Panc1 (cell line): ENCODE measurements at regions not wholly inside any gene's neighbourhood (a gene's known extent, or its start where the extent isn't known, plus 50 kb on each side); places are given as distances from the start of the nearest gene placed in this dataset.
A peak's percentile ranks its signal among the peaks of the same experiment; 100 is the strongest.

Experiments used
- ATAC-seq: fragments of 200-7000 bp; cut with Tn5 transposase; 2 replicates; pipeline ENCODE4 v1.9.1; 2020; ENCODE audit warnings: mild to moderate bottlenecking, moderate library complexity
- BruUV-seq: library from RNA; stranded (reverse); fragments of 400-500 nt; replicated peaks from 2 replicates; lab custom pipeline; 2021; lab: Mats Ljungman, UMichigan
- CTCF ChIA-PET: fragments of 300-600 bp; sonication (Branson Sonifier 250); formaldehyde crosslinking; loops from one replicate; lab custom pipeline; 2022; ENCODE audit warnings: antibody characterized with exemption; lab: Charles Lee
- POLR2A ChIA-PET: fragments of 300-600 bp; sonication (Branson Sonifier 250); formaldehyde crosslinking; loops from one replicate; lab custom pipeline; 2022; ENCODE audit warnings: antibody characterized with exemption; lab: Charles Lee
- DNase-seq: peaks from one replicate; pipeline ENCODE4 v3.0.0-alpha.2; 2010; ENCODE audit warnings: low read depth, low spot score
- H3K27ac ChIP-seq: 2 replicates; pipeline ENCODE4 v1.5.1; 2011; ENCODE audit warnings: mild to moderate bottlenecking, low read length, inconsistent platforms
- H3K27me3 ChIP-seq: fragments of 200-500 bp; sonication (Bioruptor generic); 2 replicates; pipeline ENCODE4 v1.6.0; 2014; ENCODE audit warnings: low read length, inconsistent platforms; ENCODE audit not compliant: control insufficient read depth, insufficient read depth
- H3K36me3 ChIP-seq: fragments of 200-500 bp; sonication (Bioruptor generic); 2 replicates; pipeline ENCODE4 v1.5.1; 2014; ENCODE audit warnings: inconsistent platforms, mild to moderate bottlenecking, low read length, moderate library complexity; ENCODE audit not compliant: control insufficient read depth, insufficient read depth
- H3K4me1 ChIP-seq: 2 replicates; pipeline ENCODE4 v1.5.1; 2011; ENCODE audit warnings: inconsistent platforms, mild to moderate bottlenecking, low read length, moderate library complexity; ENCODE audit not compliant: control insufficient read depth, insufficient read depth
- H3K4me3 ChIP-seq, 2 experiments: 2 replicates each; pipeline ENCODE4 v1.5.1; 2011 to 2012; ENCODE audit warnings: low read depth in 2 of 2, low read length in 2 of 2, mild to moderate bottlenecking in 2 of 2, inconsistent platforms in 1 of 2, moderate library complexity in 1 of 2
- H3K9me3 ChIP-seq: fragments of 200-500 bp; sonication (Bioruptor generic); 2 replicates; pipeline ENCODE4 v1.5.1; 2014; ENCODE audit warnings: low read depth, mild to moderate bottlenecking, inconsistent platforms, low read length, moderate library complexity; ENCODE audit not compliant: control insufficient read depth, insufficient read depth
- CTCF ChIP-seq: fragments of 450-650 bp; IDR thresholded peaks from 2 replicates; pipeline ENCODE4 v1.5.1; 2017; ENCODE audit warnings: mild to moderate bottlenecking
- POLR2AphosphoS5 ChIP-seq: IDR thresholded peaks from 2 replicates; pipeline ENCODE4 v1.6.1; 2012; ENCODE audit warnings: mild to moderate bottlenecking, low read depth, low read length, moderate library complexity
- REST ChIP-seq, 2 experiments: IDR thresholded peaks; 2 replicates each; pipeline ENCODE4 v1.6.1; 2011 to 2012; ENCODE audit warnings: low read depth in 2 of 2, control low read depth in 1 of 2, low read length in 1 of 2, mild to moderate bottlenecking in 1 of 2, moderate library complexity in 1 of 2; ENCODE audit not compliant: insufficient read depth in 1 of 2
- SIN3A ChIP-seq: IDR thresholded peaks from 2 replicates; pipeline ENCODE4 v1.6.1; 2012; ENCODE audit warnings: low read depth, mild to moderate bottlenecking, low read length, moderate library complexity, borderline replicate concordance; ENCODE audit not compliant: insufficient read depth
- TCF7L2 ChIP-seq: IDR thresholded peaks from 2 replicates; pipeline ENCODE4 v1.6.1; 2011; ENCODE audit warnings: mild to moderate bottlenecking, low read depth, low read length, inconsistent platforms
- in situ Hi-C: cut with HindIII; loops from 2 replicates; pipeline ENCODE4 v1.10.0; 2016; ENCODE audit warnings: low sequenced_read_pairs, low pct_unique_long_range_greater_than_20kb
- intact Hi-C: fragments of 100-400 bp; cut with micrococcal nuclease; formaldehyde crosslinking; loops from one replicate; pipeline ENCODE4 v1.10.0; 2022; ENCODE audit not compliant: unreplicated experiment

GRCh38 chr4:119980456-119980855, 86.2 kb downstream of the MAD2L1 start:
- H3K27me3 ChIP-seq: no peaks in the 10 kb centered on the region
- intact Hi-C loops: no loop called here
- H3K36me3 ChIP-seq: no peaks in the 10 kb centered on the region
- H3K9me3 ChIP-seq: no peaks in the 10 kb centered on the region
- no peak for DNase-seq
- ATAC-seq: no peak
- no peak overlapping the region for H3K4me3 ChIP-seq
- ChIA-PET CTCF (no interaction called here), POLR2A (no interaction called here)
- in situ Hi-C loops: no loop called here
- no peak overlapping the region for H3K27ac ChIP-seq
- BruUV-seq: no TSS peak
- H3K4me1 ChIP-seq: no peaks in the 10 kb centered on the region
- TF ChIP-seq POLR2AphosphoS5 (no peak), REST (IDR thresholded peaks at IDR 0.05; ENCODE audit: insufficient read depth in 1 of 2, low read depth in 2 of 2, low read length in 1 of 2) (no peak), SIN3A (no peak), CTCF (no peak), TCF7L2 (no peak)

DNA sequence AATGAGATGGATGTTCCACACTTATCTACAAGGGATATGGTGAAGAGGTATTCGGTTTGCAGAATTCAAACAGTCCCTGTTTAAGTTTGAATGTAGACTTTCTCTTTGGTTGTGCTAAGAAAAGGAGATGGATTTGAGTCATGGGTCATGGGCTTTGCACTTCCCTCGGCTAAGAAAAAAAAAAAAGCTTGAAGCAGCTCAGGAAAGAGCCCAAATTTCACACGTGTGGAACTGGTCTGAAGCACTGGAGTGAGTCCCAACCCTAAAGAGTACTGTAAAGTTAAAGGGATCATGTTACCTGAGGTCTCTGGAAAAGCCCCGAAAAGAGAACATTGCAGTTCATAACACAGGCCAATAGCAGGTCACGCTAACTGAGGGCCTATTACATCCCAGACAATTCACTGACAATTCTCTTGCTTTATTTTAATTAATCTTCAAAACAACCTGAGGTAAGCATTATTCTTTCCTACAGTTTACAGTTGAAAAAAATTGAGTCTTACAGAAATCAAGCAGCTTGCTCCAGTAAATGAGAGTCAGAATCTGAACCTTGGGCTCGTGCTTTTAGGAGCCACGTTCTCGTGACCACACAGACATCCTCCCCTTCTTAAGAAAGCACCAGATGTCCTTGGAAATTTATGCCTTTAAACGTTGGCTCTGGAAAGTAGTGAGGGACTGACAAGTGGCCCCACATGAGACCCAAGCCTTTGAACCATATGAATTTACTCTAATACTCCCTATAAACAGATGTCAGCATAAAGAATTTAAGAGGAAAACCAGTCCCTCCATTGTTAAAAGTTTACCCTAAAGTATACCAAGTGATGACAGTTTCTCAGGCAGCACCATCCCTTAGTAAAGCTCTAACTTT, 89.3 kb downstream of the MAD2L1 start:
- no peak for ATAC-seq
- no peak for TF ChIP-seq TCF7L2
- no peak overlapping the region; the same call in 1 of the 2 replicates for H3K27ac ChIP-seq
- DNase-seq: no peak
- POLR2A ChIA-PET: no interaction called here
- H3K27me3 ChIP-seq: no peaks in the 10 kb centered on the region
- no peaks in the 10 kb centered on the region for H3K36me3 ChIP-seq
- H3K4me3 ChIP-seq: no peak overlapping the region
- CTCF ChIA-PET: no interaction called here
- H3K4me1 ChIP-seq: no peaks in the 10 kb centered on the region
- in situ Hi-C loops (no loop called here), intact Hi-C loops (no loop called here)
- no TSS peak for BruUV-seq
- H3K9me3 ChIP-seq: no peaks in the 10 kb centered on the region

DNA sequence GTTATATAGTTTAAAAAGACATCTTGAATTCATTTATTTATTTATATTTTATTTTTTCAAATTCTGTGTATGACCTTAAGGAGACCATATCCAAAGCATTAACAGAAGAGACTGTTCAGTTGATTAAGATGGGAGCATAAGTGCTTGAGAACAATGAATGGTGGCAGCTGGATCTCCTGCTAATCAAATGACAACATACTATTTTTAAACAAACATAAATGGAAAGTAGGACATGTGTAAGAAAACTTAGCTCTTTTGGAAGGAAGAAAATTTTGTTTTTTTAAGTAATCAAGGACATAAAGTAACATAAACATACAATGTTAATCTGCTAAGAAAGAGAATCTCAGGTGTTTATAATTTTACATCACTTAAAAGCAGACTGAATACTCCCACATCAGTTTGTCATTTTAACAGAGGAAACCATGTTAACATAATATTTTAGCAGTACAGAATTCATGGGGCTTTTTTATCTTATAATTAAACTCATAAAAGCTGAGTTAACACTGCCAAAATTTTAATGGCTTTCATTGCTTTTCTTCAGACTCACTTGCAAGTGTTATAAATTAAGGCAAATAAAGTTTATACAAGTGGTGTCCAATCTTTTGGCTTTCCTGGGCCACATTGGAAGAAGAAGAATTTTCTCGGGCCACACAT, 95.1 kb downstream of the MAD2L1 start:
- no TSS peak for BruUV-seq
- ATAC-seq: no peak
- Histone ChIP-seq H3K4me3 (no peak overlapping the region), H3K27ac (peak overlapping the region; percentile 39; the same call in 1 of the 2 replicates), H3K27me3 (no peaks in the 10 kb centered on the region), H3K36me3 (no peaks in the 10 kb centered on the region), H3K9me3 (no peaks in the 10 kb centered on the region), H3K4me1 (no peaks in the 10 kb centered on the region)
- CTCF ChIA-PET: no interaction called here
- POLR2A ChIA-PET: no interaction called here
- in situ Hi-C loops (no loop called here), intact Hi-C loops (no loop called here)
- TF ChIP-seq CTCF: no peak
- TF ChIP-seq SIN3A: no peak
- TF ChIP-seq POLR2AphosphoS5: no peak
- TF ChIP-seq REST (IDR thresholded peaks at IDR 0.05; ENCODE audit: insufficient read depth in 1 of 2, low read depth in 2 of 2, low read length in 1 of 2): no peak
- no peak for TF ChIP-seq TCF7L2
- DNase-seq: no peak
